ENCODE measurements at regions not wholly inside any gene's neighbourhood (a gene's known extent, or its start where the extent isn't known, plus 50 kb on each side); places are given as distances from the start of the nearest gene placed in this dataset.

- TF ChIP-seq, protein P1, sequence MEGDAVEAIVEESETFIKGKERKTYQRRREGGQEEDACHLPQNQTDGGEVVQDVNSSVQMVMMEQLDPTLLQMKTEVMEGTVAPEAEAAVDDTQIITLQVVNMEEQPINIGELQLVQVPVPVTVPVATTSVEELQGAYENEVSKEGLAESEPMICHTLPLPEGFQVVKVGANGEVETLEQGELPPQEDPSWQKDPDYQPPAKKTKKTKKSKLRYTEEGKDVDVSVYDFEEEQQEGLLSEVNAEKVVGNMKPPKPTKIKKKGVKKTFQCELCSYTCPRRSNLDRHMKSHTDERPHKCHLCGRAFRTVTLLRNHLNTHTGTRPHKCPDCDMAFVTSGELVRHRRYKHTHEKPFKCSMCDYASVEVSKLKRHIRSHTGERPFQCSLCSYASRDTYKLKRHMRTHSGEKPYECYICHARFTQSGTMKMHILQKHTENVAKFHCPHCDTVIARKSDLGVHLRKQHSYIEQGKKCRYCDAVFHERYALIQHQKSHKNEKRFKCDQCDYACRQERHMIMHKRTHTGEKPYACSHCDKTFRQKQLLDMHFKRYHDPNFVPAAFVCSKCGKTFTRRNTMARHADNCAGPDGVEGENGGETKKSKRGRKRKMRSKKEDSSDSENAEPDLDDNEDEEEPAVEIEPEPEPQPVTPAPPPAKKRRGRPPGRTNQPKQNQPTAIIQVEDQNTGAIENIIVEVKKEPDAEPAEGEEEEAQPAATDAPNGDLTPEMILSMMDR (conservative IDR thresholded peaks at IDR 0.05; ENCODE audit: low read length) = no peak
- TF ChIP-seq EZH2phosphoT487 (IDR thresholded peaks at IDR 0.05; ENCODE audit: borderline replicate concordance, low read depth, low read length) = no peak
Observed at GRCh38 chr5:165188556-165189175, 1683.2 kb downstream of the MAT2B start.
